Ishikawa (cell line): ENCODE measurements at regions not wholly inside any gene's neighbourhood (a gene's known extent, or its start where the extent isn't known, plus 50 kb on each side); places are given as distances from the start of the nearest gene placed in this dataset.

Source experiments
- CREB1 ChIP-seq: IDR thresholded peaks from 2 replicates; pipeline ENCODE4 v1.6.1; 2012; ENCODE audit warnings: low read depth
- EP300 ChIP-seq: IDR thresholded peaks from 2 replicates; pipeline ENCODE4 v1.6.1; 2012; ENCODE audit warnings: borderline replicate concordance
- RAD21 ChIP-seq: IDR thresholded peaks from 2 replicates; pipeline ENCODE4 v1.6.1; 2012; ENCODE audit warnings: low read depth
- TAF1 ChIP-seq: IDR thresholded peaks from 2 replicates; pipeline ENCODE4 v1.6.1; 2012; ENCODE audit warnings: low read depth, mild to moderate bottlenecking
- TCF12 ChIP-seq: IDR thresholded peaks from 2 replicates; pipeline ENCODE4 v1.6.1; 2012; ENCODE audit warnings: low read depth
- TF ChIP-seq, protein P1 (sequence below): IDR thresholded peaks from 2 replicates; pipeline ENCODE4 v1.6.1; 2012

DNA sequence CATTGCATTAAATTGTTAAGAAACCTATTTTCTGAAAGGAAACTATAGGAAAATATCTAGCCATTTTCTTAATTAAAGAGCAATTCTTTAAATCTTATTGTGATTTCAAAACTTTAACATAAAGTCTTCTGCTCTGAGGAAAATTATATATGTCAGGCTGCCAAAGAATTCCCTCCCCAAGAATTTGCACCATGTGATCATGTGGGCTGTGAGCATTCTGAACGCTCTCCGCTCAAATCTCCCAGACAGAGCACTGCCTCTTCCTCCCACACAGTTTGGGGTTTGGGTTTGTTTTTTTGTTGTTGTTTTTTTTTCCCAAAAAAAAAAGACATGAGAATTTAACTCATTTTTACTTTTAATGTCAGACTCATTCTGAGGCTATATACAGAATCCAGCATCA, 155.9 kb upstream of the PALMD start:
- TF ChIP-seq, protein P1, sequence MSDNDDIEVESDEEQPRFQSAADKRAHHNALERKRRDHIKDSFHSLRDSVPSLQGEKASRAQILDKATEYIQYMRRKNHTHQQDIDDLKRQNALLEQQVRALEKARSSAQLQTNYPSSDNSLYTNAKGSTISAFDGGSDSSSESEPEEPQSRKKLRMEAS = no peak
- TF ChIP-seq EP300 = no peak
- no peak for TF ChIP-seq CREB1
- TF ChIP-seq TCF12 = no peak
- TF ChIP-seq RAD21 = no peak
- no peak for TF ChIP-seq TAF1
